ENCODE measurements at regions not wholly inside any gene's neighbourhood (a gene's known extent, or its start where the extent isn't known, plus 50 kb on each side); places are given as distances from the start of the nearest gene placed in this dataset.

GRCh38 chr13:88863116-88863515 lies 1191.9 kb downstream of the SLITRK5 start:
- Histone ChIP-seq H3K4me1 (no peaks in the 10 kb centered on the region), H3K27ac (no peak overlapping the region), H3K36me3 (no peaks in the 10 kb centered on the region), H3K4me3 (no peak overlapping the region), H3K27me3 (no peaks in the 10 kb centered on the region), H3K9me3 (no peaks in the 10 kb centered on the region)
- intact Hi-C loops (cut with DNase I) = no loop called here
- DNase-seq = no peak
- no peak for TF ChIP-seq POLR2A (IDR thresholded peaks at IDR 0.05)
- TF ChIP-seq, protein P1, sequence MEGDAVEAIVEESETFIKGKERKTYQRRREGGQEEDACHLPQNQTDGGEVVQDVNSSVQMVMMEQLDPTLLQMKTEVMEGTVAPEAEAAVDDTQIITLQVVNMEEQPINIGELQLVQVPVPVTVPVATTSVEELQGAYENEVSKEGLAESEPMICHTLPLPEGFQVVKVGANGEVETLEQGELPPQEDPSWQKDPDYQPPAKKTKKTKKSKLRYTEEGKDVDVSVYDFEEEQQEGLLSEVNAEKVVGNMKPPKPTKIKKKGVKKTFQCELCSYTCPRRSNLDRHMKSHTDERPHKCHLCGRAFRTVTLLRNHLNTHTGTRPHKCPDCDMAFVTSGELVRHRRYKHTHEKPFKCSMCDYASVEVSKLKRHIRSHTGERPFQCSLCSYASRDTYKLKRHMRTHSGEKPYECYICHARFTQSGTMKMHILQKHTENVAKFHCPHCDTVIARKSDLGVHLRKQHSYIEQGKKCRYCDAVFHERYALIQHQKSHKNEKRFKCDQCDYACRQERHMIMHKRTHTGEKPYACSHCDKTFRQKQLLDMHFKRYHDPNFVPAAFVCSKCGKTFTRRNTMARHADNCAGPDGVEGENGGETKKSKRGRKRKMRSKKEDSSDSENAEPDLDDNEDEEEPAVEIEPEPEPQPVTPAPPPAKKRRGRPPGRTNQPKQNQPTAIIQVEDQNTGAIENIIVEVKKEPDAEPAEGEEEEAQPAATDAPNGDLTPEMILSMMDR (IDR thresholded peaks at IDR 0.05) = no peak
- TF ChIP-seq POLR2AphosphoS5 (IDR thresholded peaks at IDR 0.05) = no peak
- no peak for TF ChIP-seq EP300 (IDR thresholded peaks at IDR 0.05)
- 90 to 95% methylated on average over 4 of the region's 4 CpGs for WGBS, 2 donors

DNA sequence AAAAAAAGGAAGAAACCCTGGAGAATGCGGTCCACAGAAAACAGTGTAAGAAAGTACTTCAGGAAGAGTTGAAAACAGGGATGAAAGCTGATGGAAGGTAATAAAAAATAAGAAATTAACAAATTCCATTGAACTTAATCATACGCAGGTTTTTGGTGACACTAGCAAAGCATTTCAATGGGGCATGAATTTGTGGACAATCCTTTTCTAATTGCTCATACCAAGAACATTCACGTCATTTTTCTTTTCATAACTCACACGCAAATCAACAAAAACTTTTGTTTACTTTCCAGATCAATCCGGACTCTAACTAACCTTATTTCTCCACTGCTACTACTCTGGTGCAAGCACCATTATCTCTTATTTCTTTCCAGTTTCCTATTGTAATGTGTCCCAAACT lies 1195.0 kb downstream of the SLITRK5 start:
- no peak overlapping the region for H3K27ac ChIP-seq
- TF ChIP-seq EP300 (IDR thresholded peaks at IDR 0.05) = no peak
- no peak for TF ChIP-seq POLR2A (IDR thresholded peaks at IDR 0.05)
- TF ChIP-seq POLR2AphosphoS5 (IDR thresholded peaks at IDR 0.05) = no peak
- TF ChIP-seq, protein P1 (IDR thresholded peaks at IDR 0.05) = no peak
- 92 to 93% methylated on average over 5 of the region's 5 CpGs for WGBS, 2 donors
- H3K27me3 ChIP-seq = no peaks in the 10 kb centered on the region
- H3K36me3 ChIP-seq = no peaks in the 10 kb centered on the region
- no peak overlapping the region for H3K4me3 ChIP-seq
- H3K4me1 ChIP-seq = no peaks in the 10 kb centered on the region
- no peaks in the 10 kb centered on the region for H3K9me3 ChIP-seq
- intact Hi-C loops (cut with DNase I) = no loop called here
- DNase-seq = no peak

DNA sequence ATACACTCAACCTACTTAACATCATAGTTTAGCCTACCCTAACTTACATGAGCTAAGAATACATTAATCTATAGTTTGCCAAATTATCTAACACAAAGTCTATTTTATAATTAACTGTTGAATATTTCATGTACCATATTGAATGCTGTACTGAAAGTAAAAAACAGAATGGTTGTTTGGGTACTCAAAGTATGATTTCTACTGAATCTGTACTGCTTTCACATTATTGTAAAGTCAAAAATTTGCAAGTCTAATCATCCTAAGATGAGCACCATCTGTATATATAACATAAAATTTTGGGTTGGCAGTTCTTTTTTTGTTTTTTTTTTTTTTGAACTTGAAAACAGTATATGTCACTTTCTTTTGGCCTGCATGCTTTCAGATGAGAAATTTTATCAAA lies 1212.6 kb downstream of the SLITRK5 start:
- Histone ChIP-seq H3K27me3 (no peaks in the 10 kb centered on the region), H3K4me1 (no peaks in the 10 kb centered on the region), H3K4me3 (no peak overlapping the region), H3K27ac (no peak overlapping the region), H3K36me3 (no peaks in the 10 kb centered on the region), H3K9me3 (no peaks in the 10 kb centered on the region)
- DNase-seq = no peak
- TF ChIP-seq POLR2AphosphoS5 (IDR thresholded peaks at IDR 0.05) (no peak), POLR2A (IDR thresholded peaks at IDR 0.05) (no peak), EP300 (IDR thresholded peaks at IDR 0.05) (no peak)
- TF ChIP-seq, protein P1 (IDR thresholded peaks at IDR 0.05) = no peak
- intact Hi-C loops (cut with DNase I) = no loop called here

GRCh38 chr13:88887045-88887662 lies 1216.0 kb downstream of the SLITRK5 start:
- no peak for DNase-seq
- 91 to 92% methylated on average over 11 of the region's 11 CpGs for WGBS, 2 donors
- Histone ChIP-seq H3K4me1 (no peaks in the 10 kb centered on the region), H3K27ac (no peak overlapping the region), H3K4me3 (no peak overlapping the region), H3K27me3 (no peaks in the 10 kb centered on the region), H3K36me3 (no peaks in the 10 kb centered on the region), H3K9me3 (no peaks in the 10 kb centered on the region)
- intact Hi-C loops (cut with DNase I) = no loop called here
- no peak for TF ChIP-seq POLR2A (IDR thresholded peaks at IDR 0.05)
- TF ChIP-seq EP300 (IDR thresholded peaks at IDR 0.05) = no peak
- TF ChIP-seq, protein P1 (IDR thresholded peaks at IDR 0.05) = no peak
- no peak for TF ChIP-seq POLR2AphosphoS5 (IDR thresholded peaks at IDR 0.05)

All from sigmoid colon (tissue), 6 donors.